Muscle of back (tissue), 3 donors: ENCODE measurements at regions not wholly inside any gene's neighbourhood (a gene's known extent, or its start where the extent isn't known, plus 50 kb on each side); places are given as distances from the start of the nearest gene placed in this dataset.

Experiments
- DNase-seq, 3 donors: peaks; one replicate each; pipeline versions ENCODE4 v3.0.0 to v3.0.0-alpha.2; 2013

GRCh38 chr22:47564651-47565434, 802.4 kb downstream of the TBC1D22A start:
- peak in 2 of 3 donors; percentile 58 to 60 for DNase-seq

- no peak for DNase-seq
Measured at GRCh38 chr22:47564158-47564450, 801.7 kb downstream of the TBC1D22A start.

DNA sequence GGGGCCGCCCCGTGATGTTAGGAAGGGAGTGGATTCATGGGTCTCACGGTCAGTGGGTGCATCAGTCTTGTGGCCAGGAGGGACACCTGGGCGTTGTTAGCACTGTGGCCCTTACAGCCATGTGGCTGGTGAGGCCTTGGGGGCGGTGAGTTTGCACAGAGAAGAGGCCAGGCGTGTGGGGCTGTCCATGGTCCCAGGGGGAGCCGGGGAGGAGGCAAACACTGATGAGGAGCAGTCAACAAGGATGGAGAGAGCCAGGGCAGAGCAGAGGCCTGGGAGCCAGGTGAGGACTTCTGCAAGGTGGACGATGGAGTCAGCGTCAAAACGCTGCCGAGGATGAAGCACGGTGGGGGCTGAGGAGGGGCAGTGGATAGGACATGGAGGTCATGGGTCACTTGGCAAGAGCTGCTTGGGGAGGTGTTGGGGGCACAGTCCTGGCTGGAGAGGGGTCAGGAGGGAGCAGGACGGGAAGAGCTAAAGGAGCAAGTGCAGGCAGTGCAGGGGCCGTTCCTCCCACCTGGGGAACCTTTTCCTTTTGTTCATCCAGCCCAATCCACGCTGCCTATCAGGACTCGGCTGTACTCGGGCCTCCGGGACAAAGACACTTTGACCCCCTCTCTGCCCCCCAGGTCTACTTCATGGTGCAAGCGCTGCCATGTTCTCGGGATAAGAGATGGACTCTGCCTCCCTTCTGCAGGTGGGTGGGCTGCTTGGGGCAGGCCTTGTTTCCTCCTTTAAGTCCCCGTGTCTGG, 801.1 kb downstream of the TBC1D22A start:
- no peak for DNase-seq

DNA sequence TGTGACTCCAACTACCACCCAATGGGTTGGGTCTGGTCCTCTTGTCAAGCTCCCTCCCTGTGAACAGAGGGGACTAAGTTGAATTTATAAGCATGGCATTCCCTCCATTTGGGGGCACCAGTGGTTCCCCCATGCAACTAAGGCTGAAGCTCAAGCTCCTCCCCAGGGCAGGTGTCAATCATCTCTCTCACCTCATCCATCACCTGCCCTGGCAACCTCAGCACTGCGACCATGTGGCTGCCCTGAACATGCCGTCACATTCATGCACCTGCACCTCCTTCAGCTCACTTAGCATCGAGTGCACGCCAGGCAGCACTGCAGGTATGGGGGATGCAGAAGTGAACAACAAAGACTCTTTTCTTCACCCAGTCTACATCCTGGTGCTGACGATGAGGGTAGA, 799.3 kb downstream of the TBC1D22A start:
- DNase-seq: no peak

- no peak for DNase-seq
Measured at GRCh38 chr22:47561115-47561675, 798.7 kb downstream of the TBC1D22A start.

DNA sequence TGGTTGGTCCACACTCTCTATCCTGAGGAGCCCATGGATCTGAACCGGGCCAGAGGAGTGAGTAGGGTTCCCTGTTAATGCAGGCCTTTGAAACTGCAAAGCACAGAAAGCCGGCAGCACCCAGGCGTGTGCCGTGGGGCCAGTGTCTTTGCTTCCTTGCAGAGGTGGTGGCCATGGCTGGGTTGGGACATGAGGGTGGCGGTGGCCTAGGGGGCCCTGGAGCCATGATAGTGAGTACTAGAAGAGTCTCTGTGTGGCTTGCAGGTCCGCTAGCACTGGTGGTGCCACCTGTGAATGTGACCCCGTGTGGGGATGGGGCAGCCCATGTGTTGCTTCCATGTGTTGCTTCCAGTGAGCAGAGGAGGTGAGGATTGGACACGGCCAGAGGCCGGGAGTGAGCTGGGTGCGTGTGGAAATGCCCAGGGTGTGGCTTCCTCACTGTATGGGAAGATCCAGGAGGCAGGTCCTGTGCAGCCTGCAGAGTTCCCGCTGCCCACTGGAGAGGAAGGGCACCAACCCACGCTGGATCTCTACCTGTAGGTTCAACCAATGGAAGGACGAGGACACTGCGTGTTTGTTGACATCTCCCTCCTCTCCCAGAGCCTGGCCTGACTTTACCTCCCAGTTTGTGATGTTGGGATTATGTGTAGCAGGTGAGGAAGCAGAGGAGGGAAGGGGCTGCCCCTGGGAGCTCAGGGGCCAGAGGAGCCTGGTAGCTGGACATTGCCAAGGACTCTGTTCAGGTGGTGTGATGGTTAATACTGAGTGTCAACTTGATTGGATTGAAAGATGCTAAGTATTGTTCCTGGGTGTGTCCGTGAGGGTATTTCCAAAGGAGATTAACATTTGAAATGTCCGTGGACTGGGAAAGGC, 796.6 kb downstream of the TBC1D22A start:
- DNase-seq: no peak

GRCh38 chr22:47556473-47556872, 794.0 kb downstream of the TBC1D22A start:
- no peak for DNase-seq

DNA sequence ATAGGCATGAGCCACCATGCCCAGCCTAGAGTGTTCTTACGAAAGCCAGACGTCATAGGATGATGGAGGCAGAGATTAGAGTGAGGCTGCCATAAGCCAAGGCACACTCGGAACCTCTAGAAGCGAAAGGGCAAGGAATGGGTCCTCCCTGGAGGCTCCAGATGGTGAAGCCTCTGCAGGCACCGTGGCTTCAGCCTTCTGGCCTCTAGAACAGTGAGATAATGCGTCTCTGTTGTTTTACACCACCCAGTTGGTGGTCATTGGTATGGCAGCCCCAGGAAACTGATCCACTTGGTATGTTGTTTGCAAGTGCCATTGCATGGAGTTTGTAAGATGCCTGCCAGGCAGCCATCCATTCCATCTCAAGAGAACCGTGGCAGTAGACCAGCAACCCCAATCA, 791.0 kb downstream of the TBC1D22A start:
- no peak for DNase-seq

GRCh38 chr22:47552541-47553205, 790.2 kb downstream of the TBC1D22A start:
- no peak for DNase-seq

DNA sequence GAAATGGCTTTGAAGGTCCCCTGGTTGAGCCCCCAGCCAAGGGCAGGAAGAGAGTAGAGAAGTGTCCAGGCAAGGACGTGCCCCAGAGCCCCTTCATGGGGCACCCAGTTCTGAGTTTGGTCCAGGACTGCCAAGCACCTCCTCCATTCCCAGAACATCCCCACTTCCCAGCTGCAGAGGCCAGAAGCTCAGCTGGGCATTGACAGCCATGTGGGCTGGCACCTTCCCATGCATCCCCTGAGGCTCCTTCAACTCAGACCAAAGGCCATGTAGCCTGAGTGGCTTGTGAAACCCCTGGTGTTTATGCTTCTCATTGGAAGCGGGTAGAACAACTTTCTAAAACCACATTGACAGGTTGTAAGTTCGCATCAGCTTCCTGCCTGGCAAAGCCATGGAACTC, 789.6 kb downstream of the TBC1D22A start:
- DNase-seq: no peak

- no peak for DNase-seq
Measured at GRCh38 chr22:47551431-47551775, 789.0 kb downstream of the TBC1D22A start.

- DNase-seq: no peak
Measured at GRCh38 chr22:47550524-47551430, 788.3 kb downstream of the TBC1D22A start.

DNA sequence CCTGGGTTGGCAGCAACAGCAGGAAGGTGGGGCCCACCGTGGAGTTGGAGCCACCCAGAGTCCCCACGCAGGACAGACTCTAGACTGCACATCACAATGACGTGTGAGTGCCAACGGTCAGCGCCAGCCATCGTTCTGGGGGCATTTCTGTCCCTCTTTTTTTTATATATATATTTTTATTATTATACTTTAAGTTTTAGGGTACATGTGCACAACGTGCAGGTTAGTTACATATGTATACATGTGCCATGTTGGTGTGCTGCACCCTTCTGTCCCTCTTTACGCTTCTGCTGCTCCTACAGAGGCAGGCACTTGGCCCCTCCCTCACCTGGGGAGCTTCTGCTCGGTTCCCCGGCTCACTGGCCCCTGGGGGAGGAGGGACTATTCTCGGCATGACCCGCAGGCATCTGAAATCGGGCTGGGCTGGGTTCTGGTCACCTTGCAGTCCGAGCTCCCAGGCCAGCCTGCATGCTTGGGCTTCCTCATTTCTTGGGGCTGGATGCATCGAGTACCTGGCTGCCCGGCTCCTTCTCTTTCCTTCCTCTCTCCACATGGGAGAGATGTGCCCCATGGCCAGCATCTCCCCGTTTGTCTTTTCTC, 787.4 kb downstream of the TBC1D22A start:
- no peak for DNase-seq

DNA sequence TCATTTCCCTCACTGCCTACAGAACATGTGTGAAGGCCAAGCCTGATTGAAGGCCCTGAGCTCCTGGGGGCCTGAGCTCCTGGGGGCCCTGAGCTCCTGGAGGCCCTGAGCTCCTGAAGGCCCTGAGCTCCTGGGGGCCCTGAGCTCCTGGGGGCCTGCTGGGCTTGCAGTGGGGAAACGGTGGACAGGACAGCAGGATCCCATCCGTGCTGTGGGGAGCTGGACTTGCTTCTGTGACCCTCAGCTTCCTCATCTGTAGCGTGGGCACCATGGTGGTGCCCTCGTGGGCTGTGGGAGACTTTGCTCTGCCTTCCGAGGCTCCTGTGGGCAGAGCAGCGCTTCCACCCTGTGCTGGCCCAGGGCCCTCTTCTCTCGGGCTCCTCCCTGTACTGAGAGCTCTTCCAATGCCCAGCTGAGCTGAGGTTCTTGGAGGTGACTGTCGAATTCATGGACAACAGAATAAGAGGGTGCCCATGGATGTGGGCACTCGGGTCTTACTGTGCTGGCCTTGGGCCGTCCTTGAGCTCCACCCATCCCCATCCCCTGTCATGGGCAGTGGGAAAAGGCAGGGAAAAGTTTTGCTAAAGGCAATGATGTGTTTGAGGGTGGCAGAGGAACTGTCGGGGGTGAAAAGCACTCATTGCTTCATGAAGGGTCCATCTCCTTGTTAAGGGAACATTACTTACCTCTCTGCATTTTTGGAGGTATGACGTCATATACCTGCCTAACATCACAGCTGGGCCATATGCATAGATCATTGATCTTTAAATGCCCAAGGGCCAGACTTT, 786.7 kb downstream of the TBC1D22A start:
- DNase-seq: no peak

DNA sequence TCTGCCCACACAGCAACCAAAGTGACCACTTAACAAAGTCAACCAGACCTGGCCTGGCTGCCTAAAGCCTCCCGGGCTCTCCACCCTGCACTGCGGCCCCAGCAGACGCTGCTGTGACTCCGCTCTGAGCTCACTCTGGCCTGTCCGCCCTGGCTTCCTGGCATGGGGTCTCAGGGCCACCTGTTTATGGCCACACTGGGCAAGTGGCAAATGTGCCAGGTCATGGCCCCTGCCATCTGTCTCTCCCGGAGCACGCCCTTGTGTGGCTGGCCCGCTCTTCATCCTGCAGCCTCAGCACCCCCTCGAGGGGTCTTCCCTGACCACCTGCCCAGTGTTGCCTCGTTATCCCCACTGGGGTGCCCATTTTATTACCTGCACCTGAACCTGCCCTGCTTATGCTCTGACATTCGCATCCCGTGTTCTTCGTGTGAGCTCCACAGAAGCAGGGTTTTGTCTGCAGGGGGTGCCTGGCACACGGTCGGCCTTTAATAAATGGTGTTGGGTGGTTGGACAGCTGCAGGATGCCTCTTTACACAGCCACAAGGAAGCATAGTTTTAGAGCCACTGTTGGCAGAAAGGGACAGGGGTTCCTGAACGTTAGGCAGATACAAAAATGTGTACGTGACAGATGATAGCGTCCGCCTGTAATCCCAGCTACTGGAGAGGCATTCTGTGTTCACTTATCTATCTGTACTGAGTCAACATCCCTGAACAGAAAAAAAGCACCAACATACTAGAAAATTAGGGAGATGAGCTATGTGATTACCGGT, 785.6 kb downstream of the TBC1D22A start:
- DNase-seq: peak; percentile 20 to 51 (median 31)

GRCh38 chr22:47547239-47547661, 784.8 kb downstream of the TBC1D22A start:
- DNase-seq: no peak

DNA sequence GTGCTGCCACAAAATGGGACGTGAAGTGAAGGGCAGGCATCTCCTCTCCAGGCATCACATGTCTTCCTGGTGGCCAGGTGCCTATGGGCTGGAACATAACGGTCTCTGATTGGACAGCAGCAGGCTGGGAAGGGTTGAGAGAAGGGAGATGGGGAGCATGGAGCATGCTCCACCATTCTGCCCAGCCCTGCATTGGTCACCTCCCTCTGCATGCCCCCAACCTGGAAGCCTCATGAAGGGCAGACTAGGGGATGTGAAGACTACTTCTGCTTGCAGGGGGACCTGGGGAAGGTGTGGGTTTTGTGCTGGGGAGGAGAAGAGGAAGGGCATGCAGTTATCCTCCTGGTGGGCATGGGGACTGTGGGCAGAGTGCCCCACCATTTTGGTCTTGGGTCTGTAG, 782.2 kb downstream of the TBC1D22A start:
- DNase-seq: no peak

- DNase-seq: no peak
Measured at GRCh38 chr22:47543447-47543846, 781.0 kb downstream of the TBC1D22A start.

GRCh38 chr22:47540011-47540410, 777.6 kb downstream of the TBC1D22A start:
- no peak for DNase-seq
